BE2C (cell line): ENCODE measurements at regions not wholly inside any gene's neighbourhood (a gene's known extent, or its start where the extent isn't known, plus 50 kb on each side); places are given as distances from the start of the nearest gene placed in this dataset.
"Not testable (repeated sequence)": the region's sequence is repeated elsewhere in the genome, so short reads cannot be mapped to it uniquely, and the experiment has no call there.

Source experiments
- DNase-seq: peaks from one replicate; pipeline ENCODE4 v3.0.0-alpha.2; 2020
- H3K27me3 ChIP-seq: fragments of 250-450 bp; sonication (Bioruptor Pico); 2 replicates; pipeline ENCODE4 v1.5.1; 2020; ENCODE audit warnings: mild to moderate bottlenecking
- H3K36me3 ChIP-seq: fragments of 250-450 bp; sonication (Bioruptor Pico); 2 replicates; pipeline ENCODE4 v1.5.1; 2020; ENCODE audit warnings: mild to moderate bottlenecking
- H3K4me1 ChIP-seq: fragments of 250-450 bp; sonication (Bioruptor Pico); 2 replicates; pipeline ENCODE4 v1.5.1; 2020
- H3K4me3 ChIP-seq: 2 replicates; pipeline ENCODE4 v1.5.1; 2011; ENCODE audit warnings: low read depth, low read length
- H3K9me3 ChIP-seq: fragments of 250-450 bp; sonication (Bioruptor Pico); 2 replicates; pipeline ENCODE4 v1.5.1; 2020
- CTCF ChIP-seq: IDR thresholded peaks from 2 replicates; pipeline ENCODE4 v1.5.1; 2012; ENCODE audit warnings: mild to moderate bottlenecking, low read depth, low read length

DNA sequence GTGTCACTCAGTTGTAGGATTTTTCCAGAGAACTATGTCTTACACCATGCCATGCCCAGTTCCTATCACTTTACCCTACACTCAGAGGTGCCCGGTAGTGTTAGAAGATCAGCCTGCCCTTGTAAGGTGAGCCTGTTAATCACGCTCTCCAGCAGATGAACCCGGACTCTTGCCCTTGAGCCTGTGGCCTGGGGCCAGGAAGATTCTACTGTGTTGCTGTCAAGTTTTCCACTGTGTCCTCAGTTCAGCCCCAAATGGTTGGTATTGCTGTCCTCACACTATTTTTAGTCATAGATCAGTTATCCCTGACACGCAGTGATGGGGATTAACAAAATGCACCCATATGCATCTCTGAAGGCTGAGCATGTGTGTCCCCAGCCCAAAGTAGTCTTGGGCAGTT lies 105.0 kb upstream of the SPAG17 start:
- H3K27me3 ChIP-seq, result no peaks in the 10 kb centered on the region
- H3K9me3 ChIP-seq, result no peaks in the 10 kb centered on the region
- no peaks in the 10 kb centered on the region for H3K4me1 ChIP-seq
- no peaks in the 10 kb centered on the region for H3K36me3 ChIP-seq
- no peak overlapping the region for H3K4me3 ChIP-seq
- no peak for DNase-seq
- no peak for TF ChIP-seq CTCF

GRCh38 chr1:118280656-118281055 lies 95.6 kb upstream of the SPAG17 start:
- not testable (repeated sequence) for H3K27me3 ChIP-seq, H3K4me1 ChIP-seq, DNase-seq, H3K4me3 ChIP-seq, H3K36me3 ChIP-seq, H3K9me3 ChIP-seq

DNA sequence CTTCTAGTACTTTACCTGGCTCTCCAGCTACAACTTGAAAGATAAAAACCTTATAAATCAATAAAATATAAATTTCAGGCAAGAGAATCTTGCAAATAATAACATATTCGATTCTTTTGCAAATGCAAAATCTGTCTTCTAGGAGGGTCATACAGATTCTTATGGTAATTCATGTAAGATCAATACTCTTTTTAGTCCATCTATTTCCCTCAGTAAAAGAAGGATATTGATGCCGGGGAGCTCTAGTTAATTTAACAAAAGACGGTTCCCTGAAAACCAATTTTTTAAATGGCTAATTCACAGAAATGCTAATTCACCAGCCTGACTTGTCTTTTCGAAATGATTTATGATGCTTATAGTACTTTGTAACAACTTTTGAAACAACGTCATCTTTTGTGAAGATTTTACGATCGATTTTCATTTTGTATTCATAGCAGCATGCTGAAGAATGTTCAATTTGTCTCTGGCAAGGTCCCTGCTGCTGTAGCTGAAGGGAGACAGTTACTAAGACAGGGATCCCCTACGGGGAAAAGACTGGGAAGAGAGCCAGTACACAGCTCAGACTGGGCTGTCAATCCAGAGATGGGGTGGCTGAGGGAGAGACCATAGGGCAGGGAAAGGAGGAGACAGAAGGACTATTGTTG lies 90.6 kb upstream of the SPAG17 start:
- no peak for TF ChIP-seq CTCF
- DNase-seq, result no peak

GRCh38 chr1:118272884-118273283 lies 87.9 kb upstream of the SPAG17 start:
- Histone ChIP-seq H3K36me3 (no peaks in the 10 kb centered on the region), H3K9me3 (no peaks in the 10 kb centered on the region), H3K4me1 (no peaks in the 10 kb centered on the region), H3K4me3 (no peak overlapping the region), H3K27me3 (no peaks in the 10 kb centered on the region)
- no peak for DNase-seq
- TF ChIP-seq CTCF, result no peak

More for the DNA sequence above, 90.6 kb upstream of the SPAG17 start:
- H3K27me3 ChIP-seq, result no peaks in the 10 kb centered on the region
- no peaks in the 10 kb centered on the region; the same call in 1 of the 2 replicates for H3K9me3 ChIP-seq
- H3K4me3 ChIP-seq, result no peak overlapping the region
- no peaks in the 10 kb centered on the region for H3K4me1 ChIP-seq
- no peaks in the 10 kb centered on the region for H3K36me3 ChIP-seq

DNA sequence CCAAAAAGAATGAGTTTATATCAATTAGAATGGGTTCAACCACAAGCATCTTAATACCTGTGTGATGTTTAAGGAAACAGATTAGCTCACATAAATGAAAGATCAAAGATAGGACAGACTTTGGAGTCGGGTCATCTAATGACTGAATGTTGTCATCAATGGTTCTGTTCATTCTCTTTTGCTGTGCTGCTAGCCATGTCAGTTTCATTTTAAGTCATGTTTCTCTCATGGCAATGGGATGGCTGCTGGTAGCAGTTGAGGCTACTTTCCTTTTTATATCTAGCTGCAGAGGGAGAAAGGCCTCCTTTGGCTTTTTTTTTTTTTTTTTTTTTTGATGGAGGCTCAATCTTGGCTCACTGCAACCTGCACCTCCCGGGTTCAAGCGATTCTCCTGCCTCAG lies 86.9 kb upstream of the SPAG17 start:
- no peak for DNase-seq
- Histone ChIP-seq H3K4me3 (no peak overlapping the region), H3K36me3 (no peaks in the 10 kb centered on the region), H3K27me3 (no peaks in the 10 kb centered on the region), H3K9me3 (no peaks in the 10 kb centered on the region), H3K4me1 (no peaks in the 10 kb centered on the region)
- TF ChIP-seq CTCF, result no peak

DNA sequence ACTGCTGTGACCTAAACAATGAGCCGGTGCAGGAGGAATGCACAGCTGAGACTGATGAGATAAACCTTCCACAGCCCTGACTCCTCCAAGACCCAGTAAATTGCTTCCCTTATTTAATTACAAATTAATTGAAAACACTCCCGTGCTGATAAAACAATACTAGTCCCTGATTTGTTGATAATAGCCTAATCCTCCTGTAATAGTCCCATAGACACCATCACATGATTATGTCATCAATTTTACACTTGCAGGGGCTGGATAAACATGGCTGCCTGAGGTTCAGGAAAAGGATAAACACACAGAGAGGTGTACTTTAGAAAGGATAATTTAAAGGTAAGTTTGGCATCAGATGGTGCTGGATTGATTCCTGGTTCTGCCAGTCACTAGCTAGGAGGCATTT lies 84.6 kb upstream of the SPAG17 start:
- no peak for TF ChIP-seq CTCF
- Histone ChIP-seq H3K9me3 (no peaks in the 10 kb centered on the region), H3K27me3 (no peaks in the 10 kb centered on the region), H3K36me3 (no peaks in the 10 kb centered on the region), H3K4me3 (no peak overlapping the region), H3K4me1 (no peaks in the 10 kb centered on the region)
- DNase-seq, result no peak

- DNase-seq, result no peak
- no peaks in the 10 kb centered on the region for H3K9me3 ChIP-seq
- no peaks in the 10 kb centered on the region for H3K36me3 ChIP-seq
- H3K27me3 ChIP-seq, result no peaks in the 10 kb centered on the region
- no peak for TF ChIP-seq CTCF
- H3K4me3 ChIP-seq, result no peak overlapping the region
- no peaks in the 10 kb centered on the region for H3K4me1 ChIP-seq
These were observed 81.4 kb upstream of the SPAG17 start for GRCh38 chr1:118266436-118266835.
